ENCODE measurements at regions not wholly inside any gene's neighbourhood (a gene's known extent, or its start where the extent isn't known, plus 50 kb on each side); places are given as distances from the start of the nearest gene placed in this dataset.

GRCh38 chr13:33611121-33611805 lies 206.7 kb upstream of the RFC3 start:
- peak; percentile 38 to 54 (median 49) for DNase-seq (ENCODE audit: low read depth in 4 of 4, low spot score in 3 of 4)

- DNase-seq (ENCODE audit: low read depth in 4 of 4, low spot score in 3 of 4): no peak
Observed at GRCh38 chr13:33612641-33613638, 205.0 kb upstream of the RFC3 start.

GRCh38 chr13:33615436-33615835 lies 202.5 kb upstream of the RFC3 start:
- DNase-seq (ENCODE audit: low read depth in 4 of 4, low spot score in 3 of 4): no peak

GRCh38 chr13:33616130-33616529 lies 201.8 kb upstream of the RFC3 start:
- DNase-seq (ENCODE audit: low read depth in 4 of 4, low spot score in 3 of 4): no peak

GRCh38 chr13:33617055-33617454 lies 200.9 kb upstream of the RFC3 start:
- DNase-seq (ENCODE audit: low read depth in 4 of 4, low spot score in 3 of 4): no peak

- DNase-seq (ENCODE audit: low read depth in 4 of 4, low spot score in 3 of 4): no peak
Observed at GRCh38 chr13:33624253-33624652, 193.7 kb upstream of the RFC3 start.

- no peak for DNase-seq (ENCODE audit: low read depth in 4 of 4, low spot score in 3 of 4)
Observed at GRCh38 chr13:33624740-33625139, 193.2 kb upstream of the RFC3 start.

GRCh38 chr13:33626407-33626806 lies 191.5 kb upstream of the RFC3 start:
- no peak for DNase-seq (ENCODE audit: low read depth in 4 of 4, low spot score in 3 of 4)

GRCh38 chr13:33628662-33629061 lies 189.3 kb upstream of the RFC3 start:
- no peak for DNase-seq (ENCODE audit: low read depth in 4 of 4, low spot score in 3 of 4)

- no peak for DNase-seq (ENCODE audit: low read depth in 4 of 4, low spot score in 3 of 4)
Observed at GRCh38 chr13:33629605-33630360, 188.2 kb upstream of the RFC3 start.

- no peak for DNase-seq (ENCODE audit: low read depth in 4 of 4, low spot score in 3 of 4)
Observed at GRCh38 chr13:33633701-33634545, 184.0 kb upstream of the RFC3 start.

GRCh38 chr13:33634546-33634982 lies 183.4 kb upstream of the RFC3 start:
- no peak for DNase-seq (ENCODE audit: low read depth in 4 of 4, low spot score in 3 of 4)

- DNase-seq (ENCODE audit: low read depth in 4 of 4, low spot score in 3 of 4): no peak
Observed at GRCh38 chr13:33636243-33636642, 181.7 kb upstream of the RFC3 start.

- DNase-seq (ENCODE audit: low read depth in 4 of 4, low spot score in 3 of 4): no peak
Observed at GRCh38 chr13:33636955-33637670, 180.8 kb upstream of the RFC3 start.

GRCh38 chr13:33637978-33638743 lies 179.8 kb upstream of the RFC3 start:
- DNase-seq (ENCODE audit: low read depth in 4 of 4, low spot score in 3 of 4): no peak

- DNase-seq (ENCODE audit: low read depth in 4 of 4, low spot score in 3 of 4): no peak
Observed at GRCh38 chr13:33639158-33639557, 178.8 kb upstream of the RFC3 start.

- no peak for DNase-seq (ENCODE audit: low read depth in 4 of 4, low spot score in 3 of 4)
Observed at GRCh38 chr13:33639626-33640080, 178.3 kb upstream of the RFC3 start.

GRCh38 chr13:33640832-33641231 lies 177.1 kb upstream of the RFC3 start:
- no peak for DNase-seq (ENCODE audit: low read depth in 4 of 4, low spot score in 3 of 4)
